ENCODE measurements at regions not wholly inside any gene's neighbourhood (a gene's known extent, or its start where the extent isn't known, plus 50 kb on each side); places are given as distances from the start of the nearest gene placed in this dataset.

DNA sequence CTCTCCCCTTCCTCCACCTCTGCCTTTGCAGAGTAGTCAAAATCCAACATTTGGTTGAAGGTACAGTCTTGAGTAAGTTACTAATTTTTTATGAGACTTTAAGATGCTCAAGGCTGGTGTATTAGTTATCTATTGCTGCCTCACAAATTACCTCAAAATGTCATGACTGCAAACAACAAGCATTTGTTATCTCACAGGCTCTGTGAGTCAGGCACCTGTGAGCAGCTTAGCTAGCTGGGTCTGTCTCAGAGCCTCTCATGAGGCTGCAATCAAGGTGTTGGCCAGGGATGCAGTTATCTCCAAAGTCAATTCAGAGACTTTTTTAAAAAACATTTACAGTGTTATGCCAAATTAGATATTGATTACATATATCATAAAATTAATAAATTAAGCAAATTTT lies 371.3 kb upstream of the RGMB start:
- no peak for TF ChIP-seq JUND (IDR thresholded peaks at IDR 0.05; ENCODE audit: low read depth)
- in situ Hi-C loops (cut with HindIII; ENCODE audit: low pct_unique_long_range_greater_than_20kb, low sequenced_read_pairs), result no loop called here
- DNase-seq (ENCODE audit: low read depth in 1 of 2, low spot score in 1 of 2), result no peak

DNA sequence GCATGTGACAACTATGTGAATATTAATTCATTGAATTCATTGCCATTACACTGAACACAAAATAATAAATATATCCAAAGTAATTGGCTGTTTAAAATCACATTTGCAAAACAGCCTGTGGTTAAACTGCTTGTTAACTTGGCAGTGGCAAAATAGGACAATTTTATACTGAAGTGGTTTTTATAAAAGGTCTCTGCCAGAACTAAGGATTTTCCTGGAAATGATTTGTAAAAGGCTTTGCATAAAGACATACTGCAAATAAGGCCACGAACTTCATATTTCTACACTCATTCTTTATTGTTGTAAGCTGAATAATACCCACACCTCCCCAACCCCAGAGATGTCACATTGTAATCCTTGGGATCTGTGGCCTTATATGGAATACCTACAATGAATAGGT lies 370.3 kb upstream of the RGMB start:
- TF ChIP-seq JUND (IDR thresholded peaks at IDR 0.05; ENCODE audit: low read depth), result no peak
- in situ Hi-C loops (cut with HindIII; ENCODE audit: low pct_unique_long_range_greater_than_20kb, low sequenced_read_pairs), result no loop called here
- no peak for DNase-seq (ENCODE audit: low read depth in 1 of 2, low spot score in 1 of 2)

- no peak for DNase-seq (ENCODE audit: low read depth in 1 of 2, low spot score in 1 of 2)
- TF ChIP-seq JUND (IDR thresholded peaks at IDR 0.05; ENCODE audit: low read depth), result no peak
- in situ Hi-C loops (cut with HindIII; ENCODE audit: low pct_unique_long_range_greater_than_20kb, low sequenced_read_pairs), result no loop called here
Measured at GRCh38 chr5:98414938-98415337, 358.5 kb upstream of the RGMB start.

GRCh38 chr5:98415663-98416062 lies 357.8 kb upstream of the RGMB start:
- no peak for TF ChIP-seq JUND (IDR thresholded peaks at IDR 0.05; ENCODE audit: low read depth)
- in situ Hi-C loops (cut with HindIII; ENCODE audit: low pct_unique_long_range_greater_than_20kb, low sequenced_read_pairs), result no loop called here
- DNase-seq (ENCODE audit: low read depth in 1 of 2, low spot score in 1 of 2), result no peak

DNA sequence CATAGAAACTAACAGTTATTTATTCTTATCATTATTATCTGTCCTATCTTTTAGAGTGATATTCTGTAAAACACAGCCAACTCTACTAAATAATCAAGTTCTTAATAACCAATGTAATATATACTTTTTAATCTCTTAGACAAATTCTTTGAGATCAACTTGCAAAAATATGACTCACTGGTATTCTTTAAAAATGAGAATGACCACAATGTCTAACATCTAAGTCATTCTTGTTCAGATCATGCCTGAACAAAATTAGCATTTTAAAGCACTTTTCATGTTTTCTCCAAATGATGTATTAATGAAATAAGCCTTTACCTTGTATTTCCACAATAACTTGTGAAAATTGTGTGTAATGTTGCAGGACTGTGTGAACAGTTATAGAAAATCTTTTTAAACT lies 356.9 kb upstream of the RGMB start:
- DNase-seq (ENCODE audit: low read depth in 1 of 2, low spot score in 1 of 2), result no peak
- TF ChIP-seq JUND (IDR thresholded peaks at IDR 0.05; ENCODE audit: low read depth), result no peak
- in situ Hi-C loops (cut with HindIII; ENCODE audit: low pct_unique_long_range_greater_than_20kb, low sequenced_read_pairs), result no loop called here

- DNase-seq (ENCODE audit: low read depth in 1 of 2, low spot score in 1 of 2), result no peak
- no peak for TF ChIP-seq JUND (IDR thresholded peaks at IDR 0.05; ENCODE audit: low read depth)
- in situ Hi-C loops (cut with HindIII; ENCODE audit: low pct_unique_long_range_greater_than_20kb, low sequenced_read_pairs), result no loop called here
Measured at GRCh38 chr5:98419825-98420224, 353.6 kb upstream of the RGMB start.

GRCh38 chr5:98424681-98425450 lies 348.6 kb upstream of the RGMB start:
- TF ChIP-seq JUND (IDR thresholded peaks at IDR 0.05; ENCODE audit: low read depth), result no peak
- no peak for DNase-seq (ENCODE audit: low read depth in 1 of 2, low spot score in 1 of 2)
- in situ Hi-C loops (cut with HindIII; ENCODE audit: low pct_unique_long_range_greater_than_20kb, low sequenced_read_pairs), result no loop called here

DNA sequence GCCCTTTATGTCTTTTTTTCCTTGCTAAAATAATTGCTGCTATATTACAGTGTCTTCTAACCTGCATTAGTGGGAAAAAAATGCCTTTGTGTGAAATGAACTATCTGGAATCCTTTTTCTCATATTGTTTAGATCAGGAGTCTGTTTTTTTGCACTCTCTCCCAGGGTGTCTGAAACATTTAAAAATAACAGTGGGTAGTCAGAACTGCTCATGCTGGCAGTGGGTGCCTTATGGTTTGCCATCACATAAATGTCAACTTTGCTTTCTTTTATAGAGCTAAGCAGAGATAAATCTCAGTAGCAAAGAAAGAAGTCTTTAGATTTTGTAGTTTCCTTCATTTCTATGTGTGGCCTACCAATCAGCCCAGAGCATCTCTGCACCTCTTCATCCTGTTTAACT lies 347.8 kb upstream of the RGMB start:
- no peak for DNase-seq (ENCODE audit: low read depth in 1 of 2, low spot score in 1 of 2)
- in situ Hi-C loops (cut with HindIII; ENCODE audit: low pct_unique_long_range_greater_than_20kb, low sequenced_read_pairs), result no loop called here
- TF ChIP-seq JUND (IDR thresholded peaks at IDR 0.05; ENCODE audit: low read depth), result no peak

- in situ Hi-C loops (cut with HindIII; ENCODE audit: low pct_unique_long_range_greater_than_20kb, low sequenced_read_pairs), result no loop called here
- TF ChIP-seq JUND (IDR thresholded peaks at IDR 0.05; ENCODE audit: low read depth), result no peak
- no peak for DNase-seq (ENCODE audit: low read depth in 1 of 2, low spot score in 1 of 2)
Measured at GRCh38 chr5:98428806-98429205, 344.7 kb upstream of the RGMB start.

GRCh38 chr5:98432378-98432777 lies 341.1 kb upstream of the RGMB start:
- TF ChIP-seq JUND (IDR thresholded peaks at IDR 0.05; ENCODE audit: low read depth), result no peak
- no peak for DNase-seq (ENCODE audit: low read depth in 1 of 2, low spot score in 1 of 2)
- in situ Hi-C loops (cut with HindIII; ENCODE audit: low pct_unique_long_range_greater_than_20kb, low sequenced_read_pairs), result no loop called here

DNA sequence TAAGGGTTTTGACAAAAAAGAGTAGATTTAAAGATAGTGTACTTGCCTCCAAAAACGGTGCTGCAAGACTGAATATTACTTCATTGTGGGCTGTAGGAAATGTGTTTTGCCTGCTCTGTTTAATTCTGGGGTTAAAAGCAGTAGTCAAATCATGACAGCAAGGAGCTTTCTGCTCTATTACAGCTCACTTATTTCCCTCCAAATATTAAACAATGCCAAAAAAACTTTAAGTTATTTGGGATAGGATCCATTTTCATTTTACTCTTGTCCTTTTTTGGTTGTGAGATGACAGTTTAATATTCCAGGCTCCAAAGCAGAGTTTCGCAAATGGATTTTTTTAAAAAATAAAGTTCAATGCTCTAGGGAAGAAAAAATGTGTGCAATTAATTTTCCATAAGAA lies 340.4 kb upstream of the RGMB start:
- DNase-seq (ENCODE audit: low read depth in 1 of 2, low spot score in 1 of 2), result no peak
- no peak for TF ChIP-seq JUND (IDR thresholded peaks at IDR 0.05; ENCODE audit: low read depth)
- in situ Hi-C loops (cut with HindIII; ENCODE audit: low pct_unique_long_range_greater_than_20kb, low sequenced_read_pairs), result no loop called here

- no peak for DNase-seq (ENCODE audit: low read depth in 1 of 2, low spot score in 1 of 2)
- in situ Hi-C loops (cut with HindIII; ENCODE audit: low pct_unique_long_range_greater_than_20kb, low sequenced_read_pairs), result no loop called here
- TF ChIP-seq JUND (IDR thresholded peaks at IDR 0.05; ENCODE audit: low read depth), result no peak
Measured at GRCh38 chr5:98433673-98434072, 339.8 kb upstream of the RGMB start.

DNA sequence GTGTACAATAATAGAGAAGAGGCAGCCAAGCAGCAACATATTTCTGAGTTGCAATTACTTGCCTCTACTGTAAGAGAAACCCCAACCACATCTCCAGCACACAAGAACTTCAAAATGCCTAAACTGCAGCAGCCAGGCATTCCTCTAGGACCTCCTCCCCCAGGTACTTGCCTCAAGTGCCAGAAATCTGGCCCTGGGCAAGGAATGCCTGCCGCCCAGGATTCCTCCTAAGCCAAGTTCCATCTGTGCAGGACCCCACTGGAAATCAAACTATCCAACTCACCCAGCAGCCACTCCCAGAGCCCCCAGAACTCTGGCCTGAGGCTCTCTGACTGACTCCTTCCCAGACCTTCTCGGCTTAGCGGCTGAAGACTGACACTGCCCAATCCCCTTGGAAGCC lies 336.8 kb upstream of the RGMB start:
- in situ Hi-C loops (cut with HindIII; ENCODE audit: low pct_unique_long_range_greater_than_20kb, low sequenced_read_pairs), result no loop called here
- DNase-seq (ENCODE audit: low read depth in 1 of 2, low spot score in 1 of 2), result peak in 1 of 2 experiments; percentile 15
- TF ChIP-seq JUND (IDR thresholded peaks at IDR 0.05; ENCODE audit: low read depth), result no peak

GRCh38 chr5:98442448-98442847 lies 331.0 kb upstream of the RGMB start:
- no peak for TF ChIP-seq JUND (IDR thresholded peaks at IDR 0.05; ENCODE audit: low read depth)
- no peak for DNase-seq (ENCODE audit: low read depth in 1 of 2, low spot score in 1 of 2)
- in situ Hi-C loops (cut with HindIII; ENCODE audit: low pct_unique_long_range_greater_than_20kb, low sequenced_read_pairs), result no loop called here

Measured in T47D (cell line).